ENCODE measurements at regions not wholly inside any gene's neighbourhood (a gene's known extent, or its start where the extent isn't known, plus 50 kb on each side); places are given as distances from the start of the nearest gene placed in this dataset.

GRCh38 chr16:87028481-87029320 lies 288.5 kb downstream of the C16orf95 start:
- TF ChIP-seq FOXP2 (optimal IDR thresholded peaks at IDR 0.05; ENCODE audit: borderline replicate concordance, extremely low read depth, extremely low read length, insufficient read depth): no peak
- TF ChIP-seq POLR2AphosphoS5 (IDR thresholded peaks at IDR 0.05; ENCODE audit: low read depth, low read length): no peak
- TF ChIP-seq SIN3A (IDR thresholded peaks at IDR 0.05; ENCODE audit: borderline replicate concordance, insufficient read depth, low read length): no peak
- no peak for TF ChIP-seq TAF1 (IDR thresholded peaks at IDR 0.05; ENCODE audit: borderline replicate concordance, insufficient read depth, low read length)
- no peak for TF ChIP-seq REST (IDR thresholded peaks at IDR 0.05; ENCODE audit: insufficient read depth in 1 of 2, low read depth in 2 of 2, low read length in 2 of 2)

- TF ChIP-seq TAF1 (IDR thresholded peaks at IDR 0.05; ENCODE audit: borderline replicate concordance, insufficient read depth, low read length) (no peak), SIN3A (IDR thresholded peaks at IDR 0.05; ENCODE audit: borderline replicate concordance, insufficient read depth, low read length) (no peak), REST (IDR thresholded peaks at IDR 0.05; ENCODE audit: insufficient read depth in 1 of 2, low read depth in 2 of 2, low read length in 2 of 2) (no peak), POLR2AphosphoS5 (IDR thresholded peaks at IDR 0.05; ENCODE audit: low read depth, low read length) (no peak), FOXP2 (optimal IDR thresholded peaks at IDR 0.05; ENCODE audit: borderline replicate concordance, extremely low read depth, extremely low read length, insufficient read depth) (no peak)
These were observed 284.6 kb downstream of the C16orf95 start for GRCh38 chr16:87032554-87032953.

- TF ChIP-seq TAF1 (IDR thresholded peaks at IDR 0.05; ENCODE audit: borderline replicate concordance, insufficient read depth, low read length) (no peak), SIN3A (IDR thresholded peaks at IDR 0.05; ENCODE audit: borderline replicate concordance, insufficient read depth, low read length) (no peak), POLR2AphosphoS5 (IDR thresholded peaks at IDR 0.05; ENCODE audit: low read depth, low read length) (no peak)
These were observed 284.1 kb downstream of the C16orf95 start for GRCh38 chr16:87033021-87033471.

- TF ChIP-seq SIN3A (IDR thresholded peaks at IDR 0.05; ENCODE audit: borderline replicate concordance, insufficient read depth, low read length) (no peak), FOXP2 (optimal IDR thresholded peaks at IDR 0.05; ENCODE audit: borderline replicate concordance, extremely low read depth, extremely low read length, insufficient read depth) (no peak), REST (IDR thresholded peaks at IDR 0.05; ENCODE audit: insufficient read depth in 1 of 2, low read depth in 2 of 2, low read length in 2 of 2) (no peak), POLR2AphosphoS5 (IDR thresholded peaks at IDR 0.05; ENCODE audit: low read depth, low read length) (no peak), TAF1 (IDR thresholded peaks at IDR 0.05; ENCODE audit: borderline replicate concordance, insufficient read depth, low read length) (no peak)
These were observed 283.5 kb downstream of the C16orf95 start for GRCh38 chr16:87033541-87034300.

GRCh38 chr16:87034317-87034716 lies 282.9 kb downstream of the C16orf95 start:
- TF ChIP-seq FOXP2 (optimal IDR thresholded peaks at IDR 0.05; ENCODE audit: borderline replicate concordance, extremely low read depth, extremely low read length, insufficient read depth): no peak
- TF ChIP-seq POLR2AphosphoS5 (IDR thresholded peaks at IDR 0.05; ENCODE audit: low read depth, low read length): no peak
- TF ChIP-seq TAF1 (IDR thresholded peaks at IDR 0.05; ENCODE audit: borderline replicate concordance, insufficient read depth, low read length): no peak
- no peak for TF ChIP-seq REST (IDR thresholded peaks at IDR 0.05; ENCODE audit: insufficient read depth in 1 of 2, low read depth in 2 of 2, low read length in 2 of 2)
- TF ChIP-seq SIN3A (IDR thresholded peaks at IDR 0.05; ENCODE audit: borderline replicate concordance, insufficient read depth, low read length): no peak
